GM23338 (cell line): ENCODE measurements at regions not wholly inside any gene's neighbourhood (a gene's known extent, or its start where the extent isn't known, plus 50 kb on each side); places are given as distances from the start of the nearest gene placed in this dataset.

ENCODE experiments used
- ATAC-seq: fragments of 200-7000 bp; cut with Tn5 transposase; 3 replicates; pipeline ENCODE4 v1.9.1; 2020
- DNase-seq: peaks from one replicate; pipeline ENCODE4 v3.0.0-alpha.2; 2015; ENCODE audit warnings: low spot score
- H2AFZ ChIP-seq: fragments of 200-600 bp; sonication (generic); 2 replicates; pipeline ENCODE4 v1.8.0; 2016; ENCODE audit warnings: antibody characterized with exemption, mild to moderate bottlenecking, moderate library complexity
- H3F3A ChIP-seq: fragments of 200-600 bp; sonication (generic); replicated peaks from 2 replicates; pipeline ENCODE4 v1.8.0; 2017; ENCODE audit warnings: antibody characterized with exemption, mixed run types, low read depth
- H3K27ac ChIP-seq: fragments of 200-600 bp; sonication (generic); 2 replicates; pipeline ENCODE4 v1.6.1; 2016; ENCODE audit warnings: low read depth
- H3K27me3 ChIP-seq: fragments of 200-600 bp; sonication (generic); 2 replicates; pipeline ENCODE4 v1.8.0; 2016; ENCODE audit warnings: mild to moderate bottlenecking, mixed run types, moderate library complexity; ENCODE audit not compliant: insufficient read depth
- H3K36me3 ChIP-seq: fragments of 200-600 bp; sonication (generic); 2 replicates; pipeline ENCODE4 v1.8.0; 2016; ENCODE audit warnings: mild to moderate bottlenecking; ENCODE audit not compliant: insufficient read depth
- H3K4me1 ChIP-seq: fragments of 200-600 bp; sonication (generic); 2 replicates; pipeline ENCODE4 v1.8.0; 2016; ENCODE audit warnings: mild to moderate bottlenecking, moderate library complexity; ENCODE audit not compliant: insufficient read depth
- H3K4me2 ChIP-seq: fragments of 200-600 bp; sonication (generic); 2 replicates; pipeline ENCODE4 v1.7.1; 2017; ENCODE audit warnings: mixed run types
- H3K4me3 ChIP-seq: fragments of 200-600 bp; sonication (generic); 2 replicates; pipeline ENCODE4 v1.6.1; 2016; ENCODE audit warnings: mixed run types
- H3K79me2 ChIP-seq: fragments of 200-600 bp; sonication (generic); replicated peaks from 2 replicates; pipeline ENCODE4 v1.8.0; 2017; ENCODE audit warnings: mild to moderate bottlenecking; ENCODE audit not compliant: insufficient read depth
- H3K9me2 ChIP-seq: fragments of 200-600 bp; sonication (generic); 2 replicates; pipeline ENCODE4 v1.8.0; 2017; ENCODE audit not compliant: insufficient read depth
- H4K20me1 ChIP-seq: fragments of 200-600 bp; sonication (generic); replicated peaks from 2 replicates; pipeline ENCODE4 v1.8.0; 2017; ENCODE audit warnings: mild to moderate bottlenecking; ENCODE audit not compliant: insufficient read depth
- H3K27ac Mint-ChIP-seq: 2 replicates; pipeline ENCODE4 v1.8.0; 2020; ENCODE audit warnings: inconsistent platforms, mild to moderate bottlenecking, moderate library complexity, mixed read lengths
- H3K27me3 Mint-ChIP-seq: 3 replicates; pipeline ENCODE4 v1.8.0; 2022; ENCODE audit warnings: low read depth, mild to moderate bottlenecking, moderate library complexity, mixed read lengths, inconsistent platforms; ENCODE audit not compliant: insufficient read depth, poor library complexity
- H3K36me3 Mint-ChIP-seq: 3 replicates; pipeline ENCODE4 v1.8.0; 2021; ENCODE audit warnings: low read depth, mild to moderate bottlenecking, inconsistent platforms, moderate library complexity, mixed read lengths
- H3K4me1 Mint-ChIP-seq: 3 replicates; pipeline ENCODE4 v1.8.0; 2020; ENCODE audit warnings: mild to moderate bottlenecking, inconsistent platforms, mixed read lengths
- H3K4me3 Mint-ChIP-seq: 3 replicates; pipeline ENCODE4 v1.8.0; 2021; ENCODE audit warnings: moderate library complexity, mild to moderate bottlenecking, inconsistent platforms, mixed read lengths
- H3K9me3 Mint-ChIP-seq: 3 replicates; pipeline ENCODE4 v1.8.0; 2020; ENCODE audit warnings: moderate library complexity, mild to moderate bottlenecking, inconsistent platforms, mixed read lengths
- CREB1 ChIP-seq: fragments of 250-450 bp; sonication (Bioruptor Pico); IDR thresholded peaks from 2 replicates; pipeline ENCODE4 v1.5.0; 2020; ENCODE audit warnings: low read depth, mild to moderate bottlenecking, moderate library complexity
- CTCF ChIP-seq, 2 experiments: fragments of 200-600 bp in 1 of 2; sonication (generic) in 1 of 2; conservative IDR thresholded peaks; 2 replicates each; pipeline versions ENCODE4 v1.5.1 to v1.6.1; 2016 to 2017; ENCODE audit warnings: antibody characterized with exemption in 2 of 2, low read depth in 2 of 2, mild to moderate bottlenecking in 2 of 2, moderate library complexity in 1 of 2
- EZH2 ChIP-seq: fragments of 200-600 bp; sonication (generic); IDR thresholded peaks from one replicate; pipeline ENCODE4 v1.8.0; 2017; ENCODE audit warnings: antibody characterized with exemption, mild to moderate bottlenecking, low read depth; ENCODE audit not compliant: unreplicated experiment
- EZH2phosphoT487 ChIP-seq: fragments of 200-600 bp; sonication (generic); IDR thresholded peaks from one replicate; pipeline ENCODE4 v1.8.1; 2018; ENCODE audit warnings: antibody characterized with exemption; ENCODE audit not compliant: unreplicated experiment
- JUNB ChIP-seq: IDR thresholded peaks from one replicate; pipeline ENCODE4 v1.6.1; 2016; ENCODE audit warnings: antibody characterized with exemption; ENCODE audit not compliant: unreplicated experiment
- NANOG ChIP-seq: IDR thresholded peaks from 2 replicates; pipeline ENCODE4 v1.6.1; 2016; ENCODE audit warnings: antibody characterized with exemption, borderline replicate concordance
- POLR2AphosphoS5 ChIP-seq: IDR thresholded peaks from 2 replicates; pipeline ENCODE4 v1.6.1; 2016; ENCODE audit warnings: antibody characterized with exemption, low read depth
- STAT1 ChIP-seq: IDR thresholded peaks from one replicate; pipeline ENCODE4 v1.6.1; 2016; ENCODE audit warnings: antibody characterized with exemption; ENCODE audit not compliant: unreplicated experiment
- ZNF114 ChIP-seq: fragments of 250-450 bp; sonication (Bioruptor Pico); IDR thresholded peaks from 2 replicates; pipeline ENCODE4 v1.5.0; 2020; ENCODE audit warnings: mild to moderate bottlenecking, moderate library complexity
- ZNF331 ChIP-seq: fragments of 250-450 bp; sonication (Bioruptor Pico); IDR thresholded peaks from 2 replicates; pipeline ENCODE4 v1.5.0; 2020; ENCODE audit warnings: low read depth, mild to moderate bottlenecking, moderate library complexity
- ZNF462 ChIP-seq: fragments of 250-450 bp; sonication (Bioruptor Pico); IDR thresholded peaks from 2 replicates; pipeline ENCODE4 v1.5.0; 2020; ENCODE audit warnings: mild to moderate bottlenecking, moderate library complexity

GRCh38 chr2:7911196-7911595 is 770.7 kb upstream of the ID2 start:
- Mint-ChIP-seq H3K27ac (no peak overlapping the region), H3K9me3 (no peaks in the 10 kb centered on the region), H3K4me1 (peaks cover 14% of the 10 kb centered on the region; the same call in 2 of the 3 replicates), H3K36me3 (peaks cover 3% of the 10 kb centered on the region; the same call in 2 of the 3 replicates), H3K27me3 (no peaks in the 10 kb centered on the region), H3K4me3 (no peak overlapping the region)
- H3K79me2 ChIP-seq: no peaks in the 10 kb centered on the region
- no peak overlapping the region for H2AFZ ChIP-seq
- H3F3A ChIP-seq: no peaks in the 10 kb centered on the region
- no peak overlapping the region for H3K4me3 ChIP-seq
- H3K4me2 ChIP-seq: no peak overlapping the region
- peaks cover 16% of the 10 kb centered on the region for H3K4me1 ChIP-seq
- peaks cover 15% of the 10 kb centered on the region for H3K9me2 ChIP-seq
- no peaks in the 10 kb centered on the region for H3K27me3 ChIP-seq
- H3K36me3 ChIP-seq: no peaks in the 10 kb centered on the region
- ATAC-seq (no peak), DNase-seq (no peak)
- TF ChIP-seq EZH2 (no peak), EZH2phosphoT487 (no peak), JUNB (no peak), CREB1 (no peak)
- no peak overlapping the region for H3K27ac ChIP-seq
- H4K20me1 ChIP-seq: no peaks in the 10 kb centered on the region

DNA sequence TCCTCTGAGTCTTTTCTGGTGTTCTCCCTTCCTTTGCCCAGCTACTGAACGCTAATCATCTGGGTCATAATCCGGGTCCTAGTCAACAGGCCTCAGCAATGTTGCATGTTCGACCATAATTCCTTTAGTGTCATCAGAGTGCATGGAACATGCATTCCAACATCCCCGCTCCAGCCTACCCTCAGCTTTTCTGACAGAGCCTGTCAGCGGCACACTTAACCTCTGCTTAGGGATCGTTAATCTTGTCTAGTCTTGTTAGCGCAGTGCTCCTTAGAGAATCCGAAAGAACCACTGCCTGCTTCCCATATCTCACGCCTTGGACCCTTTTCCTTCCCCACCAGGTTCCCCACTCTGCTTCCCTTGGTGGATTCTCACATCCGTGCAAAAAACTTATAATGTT is 767.9 kb upstream of the ID2 start:
- Histone ChIP-seq H3K79me2 (no peaks in the 10 kb centered on the region), H3K4me3 (no peak overlapping the region), H3F3A (no peaks in the 10 kb centered on the region), H3K27me3 (no peaks in the 10 kb centered on the region), H3K27ac (no peak overlapping the region), H3K9me2 (peaks cover 25% of the 10 kb centered on the region), H3K36me3 (no peaks in the 10 kb centered on the region), H3K4me2 (no peak overlapping the region), H2AFZ (no peak overlapping the region; the same call in 1 of the 2 replicates), H4K20me1 (no peaks in the 10 kb centered on the region), H3K4me1 (peaks cover 16% of the 10 kb centered on the region)
- peaks cover under 1% of the 10 kb centered on the region; the same call in 2 of the 3 replicates for H3K36me3 Mint-ChIP-seq
- DNase-seq (no peak), ATAC-seq (no peak)
- H3K9me3 Mint-ChIP-seq: no peaks in the 10 kb centered on the region
- H3K27me3 Mint-ChIP-seq: no peaks in the 10 kb centered on the region
- no peak overlapping the region for H3K27ac Mint-ChIP-seq
- H3K4me1 Mint-ChIP-seq: peaks cover 12% of the 10 kb centered on the region; the same call in 2 of the 3 replicates
- no peak overlapping the region for H3K4me3 Mint-ChIP-seq
- TF ChIP-seq NANOG: no peak
- no peak for TF ChIP-seq CREB1
- no peak for TF ChIP-seq CTCF (conservative IDR thresholded peaks at IDR 0.05; ENCODE audit: low read depth in 2 of 2)
- TF ChIP-seq EZH2phosphoT487: no peak
- TF ChIP-seq JUNB: no peak
- TF ChIP-seq POLR2AphosphoS5: no peak
- TF ChIP-seq STAT1: no peak
- TF ChIP-seq ZNF331 (CRISPR knock-in tag): no peak
- no peak for TF ChIP-seq EZH2
- TF ChIP-seq ZNF462 (CRISPR knock-in tag): no peak
- TF ChIP-seq ZNF114 (CRISPR knock-in tag): no peak
